ENCODE measurements at regions not wholly inside any gene's neighbourhood (a gene's known extent, or its start where the extent isn't known, plus 50 kb on each side); places are given as distances from the start of the nearest gene placed in this dataset.

- no peaks in the 10 kb centered on the region for H3K9me3 Mint-ChIP-seq (ENCODE audit: low read depth)
- DNase-seq (ENCODE audit: low spot score, unreplicated experiment), result no peak
- H3K27me3 Mint-ChIP-seq, result peaks cover 41% of the 10 kb centered on the region
- H3K27ac Mint-ChIP-seq, result no peak overlapping the region
- H3K4me3 Mint-ChIP-seq (ENCODE audit: low read depth), result no peak overlapping the region
- no peaks in the 10 kb centered on the region for H3K36me3 Mint-ChIP-seq (ENCODE audit: insufficient read depth)
- peaks cover 6% of the 10 kb centered on the region for H3K4me1 Mint-ChIP-seq (ENCODE audit: low read depth)
- no peak for TF ChIP-seq CTCF (IDR thresholded peaks at IDR 0.05; ENCODE audit: unreplicated experiment)
These were observed 56.2 kb upstream of the ANXA1 start for GRCh38 chr9:73095425-73095824.

- H3K27me3 Mint-ChIP-seq, result peaks cover 37% of the 10 kb centered on the region
These were observed 57.8 kb upstream of the ANXA1 start for GRCh38 chr9:73093740-73094379.

DNA sequence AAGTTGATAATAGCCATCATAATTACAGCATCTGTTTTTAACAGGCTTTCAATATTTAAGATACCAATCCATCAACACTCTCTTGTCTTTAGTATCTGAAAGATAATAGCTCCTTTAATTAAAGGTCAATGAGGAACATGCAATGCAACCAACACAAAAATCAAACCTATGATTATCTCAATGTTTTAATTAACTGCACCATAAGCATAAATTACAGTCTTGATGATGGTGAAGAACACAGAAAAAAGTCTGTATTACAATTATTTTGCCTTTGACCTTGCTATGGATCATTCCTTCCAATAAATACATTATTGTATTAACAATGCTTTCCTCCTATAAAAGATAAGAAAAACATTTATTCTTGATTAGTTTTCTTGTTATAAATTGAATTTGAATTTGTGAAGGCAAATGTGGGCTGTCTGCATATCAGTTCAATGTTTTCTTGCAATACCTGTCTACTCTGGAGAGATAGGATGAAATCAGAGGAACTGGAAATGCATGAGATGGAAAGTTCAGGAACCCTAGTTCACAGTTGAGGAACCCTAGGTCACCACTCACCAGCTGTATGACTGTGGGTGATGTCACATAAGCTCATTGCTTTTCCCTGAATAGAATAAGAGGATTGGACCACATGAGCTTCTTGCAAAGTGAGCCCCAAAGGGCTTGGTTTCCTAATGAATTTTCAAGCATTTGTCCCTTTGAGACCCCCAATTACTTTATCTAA is 58.5 kb upstream of the ANXA1 start:
- Mint-ChIP-seq H3K4me3 (ENCODE audit: low read depth) (no peak overlapping the region), H3K27me3 (peaks cover 43% of the 10 kb centered on the region), H3K36me3 (ENCODE audit: insufficient read depth) (no peaks in the 10 kb centered on the region), H3K4me1 (ENCODE audit: low read depth) (peaks cover 5% of the 10 kb centered on the region), H3K27ac (no peak overlapping the region), H3K9me3 (ENCODE audit: low read depth) (no peaks in the 10 kb centered on the region)
- DNase-seq (ENCODE audit: low spot score, unreplicated experiment), result no peak
- TF ChIP-seq CTCF (IDR thresholded peaks at IDR 0.05; ENCODE audit: unreplicated experiment), result no peak

More at GRCh38 chr9:73093740-73094379, 57.8 kb upstream of the ANXA1 start:
- Mint-ChIP-seq H3K36me3 (ENCODE audit: insufficient read depth) (no peaks in the 10 kb centered on the region), H3K27ac (no peak overlapping the region), H3K9me3 (ENCODE audit: low read depth) (no peaks in the 10 kb centered on the region), H3K4me1 (ENCODE audit: low read depth) (peaks cover 5% of the 10 kb centered on the region), H3K4me3 (ENCODE audit: low read depth) (no peak overlapping the region)
- no peak for TF ChIP-seq CTCF (IDR thresholded peaks at IDR 0.05; ENCODE audit: unreplicated experiment)
- no peak for DNase-seq (ENCODE audit: low spot score, unreplicated experiment)

DNA sequence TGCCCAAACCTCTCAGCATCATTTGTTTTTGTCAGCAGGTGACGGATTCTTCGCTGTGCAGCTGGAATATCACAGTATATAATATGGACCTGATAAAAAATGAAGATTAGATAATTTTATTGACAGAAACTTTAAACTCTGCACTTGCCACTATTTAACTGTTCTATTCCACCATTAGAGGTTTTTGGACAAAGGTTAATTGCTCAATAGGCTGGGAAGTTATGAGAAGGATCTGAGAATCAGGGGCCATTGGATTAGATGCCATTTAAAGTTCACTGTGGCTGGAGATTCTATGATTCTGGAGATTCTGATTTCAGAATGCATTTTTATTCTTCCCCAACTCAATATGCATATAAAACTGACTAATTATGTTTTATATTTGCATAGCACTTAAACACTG is 59.8 kb upstream of the ANXA1 start:
- Mint-ChIP-seq H3K27me3 (peaks cover 37% of the 10 kb centered on the region), H3K9me3 (ENCODE audit: low read depth) (no peaks in the 10 kb centered on the region), H3K36me3 (ENCODE audit: insufficient read depth) (no peaks in the 10 kb centered on the region), H3K27ac (no peak overlapping the region), H3K4me1 (ENCODE audit: low read depth) (peaks cover 5% of the 10 kb centered on the region), H3K4me3 (ENCODE audit: low read depth) (no peak overlapping the region)
- no peak for TF ChIP-seq CTCF (IDR thresholded peaks at IDR 0.05; ENCODE audit: unreplicated experiment)
- no peak for DNase-seq (ENCODE audit: low spot score, unreplicated experiment)

DNA sequence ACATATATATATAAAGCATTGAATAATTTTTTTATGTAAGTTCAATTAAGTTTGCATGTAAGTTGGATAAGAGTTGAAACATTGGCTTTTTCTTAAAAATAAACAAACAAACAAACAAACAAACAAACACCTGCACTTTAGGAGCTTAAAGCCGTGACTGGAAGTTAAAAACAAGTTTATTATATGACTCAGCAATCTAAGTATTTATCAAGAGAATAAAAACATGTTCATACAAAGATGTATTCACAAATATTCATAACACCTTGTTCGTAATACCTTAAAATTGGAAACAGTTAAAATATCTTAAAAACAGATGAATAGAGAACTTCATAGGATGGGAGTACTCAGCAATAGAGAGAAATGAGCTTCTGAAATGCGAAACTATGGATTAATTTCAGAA is 61.5 kb upstream of the ANXA1 start:
- no peak for TF ChIP-seq CTCF (IDR thresholded peaks at IDR 0.05; ENCODE audit: unreplicated experiment)
- no peaks in the 10 kb centered on the region for H3K36me3 Mint-ChIP-seq (ENCODE audit: insufficient read depth)

More for the DNA sequence above, 61.5 kb upstream of the ANXA1 start:
- Mint-ChIP-seq H3K4me3 (ENCODE audit: low read depth) (no peak overlapping the region), H3K27me3 (peaks cover 33% of the 10 kb centered on the region), H3K27ac (no peak overlapping the region), H3K4me1 (ENCODE audit: low read depth) (peaks cover 5% of the 10 kb centered on the region), H3K9me3 (ENCODE audit: low read depth) (no peaks in the 10 kb centered on the region)
- no peak for DNase-seq (ENCODE audit: low spot score, unreplicated experiment)

Measured in progenitor cell of endocrine pancreas (in vitro differentiated cells).